ENCODE measurements at regions not wholly inside any gene's neighbourhood (a gene's known extent, or its start where the extent isn't known, plus 50 kb on each side); places are given as distances from the start of the nearest gene placed in this dataset.
A peak's percentile ranks its signal among the peaks of the same experiment; 100 is the strongest.
"Not testable (repeated sequence)": the region's sequence is repeated elsewhere in the genome, so short reads cannot be mapped to it uniquely, and the experiment has no call there.

DNA sequence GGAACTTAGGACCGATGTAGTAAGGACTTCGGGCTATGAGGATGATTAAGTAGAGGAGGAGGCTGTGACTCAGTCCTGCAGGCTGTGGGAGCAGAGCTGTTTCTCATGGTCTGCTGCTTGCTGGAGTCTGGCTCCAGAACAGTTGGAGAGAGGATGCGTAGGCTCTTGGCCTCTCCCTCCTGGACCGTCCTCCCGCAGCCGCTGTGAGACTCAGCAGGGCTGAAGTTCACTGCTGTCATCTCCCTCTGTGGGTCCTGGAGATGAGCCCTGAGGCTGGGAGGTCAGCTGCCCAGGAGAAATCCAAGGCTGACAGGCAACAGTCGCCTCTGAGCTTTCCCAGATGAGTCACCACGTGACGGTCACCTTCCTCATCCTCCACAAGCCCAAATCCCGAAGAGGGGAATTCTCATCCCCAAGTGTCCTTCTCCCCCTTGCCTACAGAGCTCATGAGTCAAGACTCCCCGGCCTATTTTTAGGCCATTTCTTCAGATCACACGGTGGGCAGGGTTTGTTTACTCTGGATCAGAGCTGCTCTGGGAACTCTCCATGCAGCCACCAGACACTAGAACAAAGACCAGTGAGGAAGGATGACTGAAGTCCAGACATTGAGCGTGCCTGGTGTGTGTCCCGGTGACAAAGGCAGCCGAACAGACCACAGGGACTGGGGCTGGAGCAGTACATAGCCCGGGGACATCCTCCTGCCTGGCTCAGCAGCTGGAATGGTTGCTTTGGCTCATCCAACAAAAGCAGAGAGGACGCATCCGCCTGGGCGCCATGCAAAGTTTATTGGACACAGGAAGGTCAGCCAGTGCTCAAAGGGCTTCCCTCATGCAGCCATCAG lies 137.3 kb upstream of the ZNF469 start:
- H3K4me3 ChIP-seq (replicated peaks in 1 of 3; ENCODE audit: insufficient read depth in 1 of 3, low read depth in 1 of 3, low read length in 3 of 3); H3K4me2 ChIP-seq (ENCODE audit: insufficient read depth, low read length); H3K79me2 ChIP-seq (ENCODE audit: control insufficient read depth, insufficient read depth, low read length); dilution Hi-C loops (cut with MboI; ENCODE audit: extremely low pct_ligation_motif_present, low sequenced_read_pairs); H3K36me3 ChIP-seq (ENCODE audit: control insufficient read depth in 2 of 2, extremely low read depth in 1 of 2, insufficient read depth in 2 of 2, low read length in 2 of 2); H3K9ac ChIP-seq (replicated peaks; ENCODE audit: extremely low read depth, insufficient read depth, low read length); H2AFZ ChIP-seq (ENCODE audit: low read depth, low read length); POLR2A ChIA-PET; CTCF ChIA-PET; H3K9me3 ChIP-seq (replicated peaks; ENCODE audit: control insufficient read depth, insufficient read depth, low read length); H3K27me3 ChIP-seq (ENCODE audit: control insufficient read depth in 2 of 2, insufficient read depth in 2 of 2, low read length in 2 of 2); H3K9me1 ChIP-seq (replicated peaks; ENCODE audit: control insufficient read depth, extremely low read depth, insufficient read depth, low read length); H4K20me1 ChIP-seq (replicated peaks; ENCODE audit: control insufficient read depth, extremely low read depth, insufficient read depth, low read length): not testable (repeated sequence)
- Histone ChIP-seq H3K4me1 (ENCODE audit: control insufficient read depth, extremely low read depth, insufficient read depth, low read length) (peaks cover 22% of the 10 kb centered on the region), H3K27ac (ENCODE audit: insufficient read depth, low read depth, low read length) (peak overlapping the region; percentile 18)
- intact Hi-C loops (cut with micrococcal nuclease) = loop anchor here (10.0 kb wide), 1 partner anchor 51 kb away; no protein-coding TSS in a partner anchor
- TSS peak; percentile 32 for BruUV-seq (replicated peaks)
- peak; percentile 93 for FAIRE-seq
- DNase-seq (ENCODE audit: low read depth, low spot score) = peak; percentile 66

DNA sequence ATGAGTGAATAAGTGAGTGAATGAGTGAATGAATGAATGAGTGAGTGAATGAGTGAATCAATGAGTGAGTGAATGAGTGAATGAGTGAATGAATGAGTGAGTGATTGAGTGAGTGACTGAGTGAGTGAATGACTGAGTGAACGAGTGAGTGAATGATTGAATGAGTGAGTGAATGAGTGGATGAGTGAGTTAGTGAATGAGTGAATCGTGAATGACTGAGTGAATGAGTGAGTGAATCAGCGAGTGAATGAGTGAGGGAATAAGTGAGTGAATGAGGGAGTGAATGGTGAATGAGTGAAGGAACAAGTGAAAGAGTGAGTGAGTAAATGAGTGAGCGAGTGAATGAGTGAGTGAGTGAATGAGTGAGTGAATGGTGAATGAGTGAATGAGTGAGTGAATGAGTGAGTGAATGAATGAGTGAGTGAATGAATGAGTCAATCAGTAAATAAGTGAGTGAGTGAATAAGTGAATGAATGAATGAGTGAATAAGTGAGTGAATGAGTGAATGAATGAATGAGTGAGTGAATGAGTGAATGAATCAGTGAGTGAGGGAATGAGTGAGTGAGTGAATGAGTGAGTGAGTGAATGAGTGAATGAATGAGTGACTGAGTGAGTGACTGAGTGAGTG lies 135.7 kb upstream of the ZNF469 start:
- POLR2A ChIA-PET; H3K27me3 ChIP-seq (ENCODE audit: control insufficient read depth in 2 of 2, insufficient read depth in 2 of 2, low read length in 2 of 2); H3K27ac ChIP-seq (ENCODE audit: insufficient read depth, low read depth, low read length); FAIRE-seq; BruUV-seq (replicated peaks); H3K36me3 ChIP-seq (ENCODE audit: control insufficient read depth in 2 of 2, extremely low read depth in 1 of 2, insufficient read depth in 2 of 2, low read length in 2 of 2); H3K79me2 ChIP-seq (ENCODE audit: control insufficient read depth, insufficient read depth, low read length); H3K9me3 ChIP-seq (replicated peaks; ENCODE audit: control insufficient read depth, insufficient read depth, low read length); H2AFZ ChIP-seq (ENCODE audit: low read depth, low read length); H3K9me1 ChIP-seq (replicated peaks; ENCODE audit: control insufficient read depth, extremely low read depth, insufficient read depth, low read length); DNase-seq (ENCODE audit: low read depth, low spot score); H3K4me3 ChIP-seq (replicated peaks in 1 of 3; ENCODE audit: insufficient read depth in 1 of 3, low read depth in 1 of 3, low read length in 3 of 3); dilution Hi-C loops (cut with MboI; ENCODE audit: extremely low pct_ligation_motif_present, low sequenced_read_pairs); H3K9ac ChIP-seq (replicated peaks; ENCODE audit: extremely low read depth, insufficient read depth, low read length); H4K20me1 ChIP-seq (replicated peaks; ENCODE audit: control insufficient read depth, extremely low read depth, insufficient read depth, low read length); CTCF ChIA-PET; H3K4me2 ChIP-seq (ENCODE audit: insufficient read depth, low read length): not testable (repeated sequence)
- peaks cover 17% of the 10 kb centered on the region for H3K4me1 ChIP-seq (ENCODE audit: control insufficient read depth, extremely low read depth, insufficient read depth, low read length)
- intact Hi-C loops (cut with micrococcal nuclease) = loop anchor here (10.0 kb wide), 1 partner anchor 52 kb away; no protein-coding TSS in a partner anchor

DNA sequence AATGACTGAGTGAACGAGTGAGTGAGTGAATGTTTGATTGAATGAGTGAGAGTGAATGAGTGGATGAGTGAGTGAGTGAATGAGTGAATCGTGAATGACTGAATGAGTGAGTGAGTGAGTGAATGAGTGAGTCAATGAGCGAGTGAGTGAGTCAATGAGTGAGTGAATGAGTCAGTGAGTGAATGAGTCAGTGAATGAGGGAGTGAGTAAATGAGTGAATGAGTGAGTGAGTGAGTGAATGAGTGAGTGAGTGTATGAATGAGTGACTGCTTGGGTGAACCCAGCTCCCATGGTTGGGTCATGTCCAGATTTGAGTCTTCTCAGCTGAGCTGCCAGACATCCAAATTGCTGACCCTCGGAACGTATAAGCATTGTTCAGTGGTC lies 135.2 kb upstream of the ZNF469 start:
- H4K20me1 ChIP-seq (replicated peaks; ENCODE audit: control insufficient read depth, extremely low read depth, insufficient read depth, low read length); H2AFZ ChIP-seq (ENCODE audit: low read depth, low read length); H3K4me2 ChIP-seq (ENCODE audit: insufficient read depth, low read length); FAIRE-seq; POLR2A ChIA-PET; H3K79me2 ChIP-seq (ENCODE audit: control insufficient read depth, insufficient read depth, low read length); H3K36me3 ChIP-seq (ENCODE audit: control insufficient read depth in 2 of 2, extremely low read depth in 1 of 2, insufficient read depth in 2 of 2, low read length in 2 of 2); CTCF ChIA-PET; dilution Hi-C loops (cut with MboI; ENCODE audit: extremely low pct_ligation_motif_present, low sequenced_read_pairs); H3K9me1 ChIP-seq (replicated peaks; ENCODE audit: control insufficient read depth, extremely low read depth, insufficient read depth, low read length); BruUV-seq (replicated peaks); H3K9ac ChIP-seq (replicated peaks; ENCODE audit: extremely low read depth, insufficient read depth, low read length); H3K9me3 ChIP-seq (replicated peaks; ENCODE audit: control insufficient read depth, insufficient read depth, low read length); H3K4me3 ChIP-seq (replicated peaks in 1 of 3; ENCODE audit: insufficient read depth in 1 of 3, low read depth in 1 of 3, low read length in 3 of 3); H3K27ac ChIP-seq (ENCODE audit: insufficient read depth, low read depth, low read length); H3K27me3 ChIP-seq (ENCODE audit: control insufficient read depth in 2 of 2, insufficient read depth in 2 of 2, low read length in 2 of 2): not testable (repeated sequence)
- peaks cover 11% of the 10 kb centered on the region for H3K4me1 ChIP-seq (ENCODE audit: control insufficient read depth, extremely low read depth, insufficient read depth, low read length)
- DNase-seq (ENCODE audit: low read depth, low spot score) = peak; percentile 11
- intact Hi-C loops (cut with micrococcal nuclease) = loop anchor here (10.0 kb wide), 1 partner anchor 53 kb away; no protein-coding TSS in a partner anchor

DNA sequence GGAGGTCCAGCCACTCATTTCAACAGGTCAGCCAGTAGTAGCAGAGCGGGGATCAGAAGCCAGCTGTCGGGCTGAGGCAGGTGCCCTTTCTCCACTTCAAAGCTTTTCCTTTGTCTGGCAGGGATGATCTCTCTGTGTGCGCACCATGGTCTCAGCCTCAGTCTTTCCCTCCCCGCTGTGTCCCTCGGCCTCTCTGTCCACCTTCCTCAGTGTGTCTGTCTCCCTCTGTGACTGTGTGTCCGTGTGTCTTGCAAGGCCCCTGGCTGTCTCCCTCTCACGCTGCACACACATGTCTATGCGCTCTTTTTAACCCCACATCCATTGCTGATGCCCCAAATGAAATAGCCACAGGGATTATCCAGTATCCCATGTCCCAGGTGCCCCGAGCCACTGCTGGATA lies 134.0 kb upstream of the ZNF469 start:
- POLR2A ChIA-PET; CTCF ChIA-PET; H4K20me1 ChIP-seq (replicated peaks; ENCODE audit: control insufficient read depth, extremely low read depth, insufficient read depth, low read length); H3K9ac ChIP-seq (replicated peaks; ENCODE audit: extremely low read depth, insufficient read depth, low read length); H3K9me3 ChIP-seq (replicated peaks; ENCODE audit: control insufficient read depth, insufficient read depth, low read length); H2AFZ ChIP-seq (ENCODE audit: low read depth, low read length); dilution Hi-C loops (cut with MboI; ENCODE audit: extremely low pct_ligation_motif_present, low sequenced_read_pairs); H3K4me1 ChIP-seq (ENCODE audit: control insufficient read depth, extremely low read depth, insufficient read depth, low read length); H3K27me3 ChIP-seq (ENCODE audit: control insufficient read depth in 2 of 2, insufficient read depth in 2 of 2, low read length in 2 of 2); H3K9me1 ChIP-seq (replicated peaks; ENCODE audit: control insufficient read depth, extremely low read depth, insufficient read depth, low read length); DNase-seq (ENCODE audit: low read depth, low spot score); H3K27ac ChIP-seq (ENCODE audit: insufficient read depth, low read depth, low read length); H3K4me2 ChIP-seq (ENCODE audit: insufficient read depth, low read length); H3K79me2 ChIP-seq (ENCODE audit: control insufficient read depth, insufficient read depth, low read length); H3K4me3 ChIP-seq (replicated peaks in 1 of 3; ENCODE audit: insufficient read depth in 1 of 3, low read depth in 1 of 3, low read length in 3 of 3); FAIRE-seq; BruUV-seq (replicated peaks); H3K36me3 ChIP-seq (ENCODE audit: control insufficient read depth in 2 of 2, extremely low read depth in 1 of 2, insufficient read depth in 2 of 2, low read length in 2 of 2): not testable (repeated sequence)
- intact Hi-C loops (cut with micrococcal nuclease) = loop anchor here (10.0 kb wide), 1 partner anchor 54 kb away; no protein-coding TSS in a partner anchor
